Uterus (tissue), 3 donors: ENCODE measurements at regions not wholly inside any gene's neighbourhood (a gene's known extent, or its start where the extent isn't known, plus 50 kb on each side); places are given as distances from the start of the nearest gene placed in this dataset.

ENCODE experiments used
- DNase-seq, 2 donors: peaks; one replicate each; pipeline ENCODE4 v3.0.0-alpha.2; 2019 to 2020
- H3K27ac ChIP-seq, 2 donors: fragments of 200-600 bp; sonication (generic); 1 replicate in 1 of 2; 2 replicates in 1 of 2; pipeline ENCODE4 v1.5.1; 2016 to 2018
- H3K27me3 ChIP-seq, 2 donors: fragments of 200-600 bp; sonication (generic); one replicate each; pipeline ENCODE4 v1.5.1; 2018 to 2019; ENCODE audit warnings: control low read depth in 1 of 2
- H3K36me3 ChIP-seq, 2 donors: fragments of 200-600 bp; sonication (generic); one replicate each; pipeline ENCODE4 v1.5.1; 2019; ENCODE audit warnings: control low read depth in 1 of 2
- H3K4me1 ChIP-seq, 2 donors: fragments of 200-600 bp; sonication (generic); one replicate each; pipeline ENCODE4 v1.5.1; 2018 to 2019; ENCODE audit warnings: control low read depth in 1 of 2
- H3K4me3 ChIP-seq, 2 donors: fragments of 200-600 bp; sonication (generic); 1 replicate in 1 of 2; 2 replicates in 1 of 2; pipeline ENCODE4 v1.5.1; 2018 to 2019; ENCODE audit warnings: mild to moderate bottlenecking in 1 of 2
- H3K9me3 ChIP-seq, 2 donors: fragments of 200-600 bp; sonication (generic); one replicate each; pipeline ENCODE4 v1.5.1; 2019; ENCODE audit warnings: control low read depth in 1 of 2
- CTCF ChIP-seq, 4 experiments: fragments of 200-600 bp in 2 of 4; fragments of 450-650 bp in 2 of 4; sonication (generic) in 2 of 4; IDR thresholded peaks; one replicate each; pipeline ENCODE4 v1.5.1; 2016 to 2019; ENCODE audit warnings: antibody characterized with exemption in 4 of 4, mild to moderate bottlenecking in 2 of 4, moderate library complexity in 1 of 4
- POLR2A ChIP-seq, 2 donors: fragments of 450-650 bp; IDR thresholded peaks; one replicate each; pipeline ENCODE4 v1.6.1; 2016; ENCODE audit warnings: antibody characterized with exemption in 2 of 2, mild to moderate bottlenecking in 1 of 2, moderate library complexity in 1 of 2
- intact Hi-C: fragments of 100-400 bp; cut with DNase I; formaldehyde crosslinking; loops from one replicate; pipeline ENCODE4 v1.15.1; 2023; ENCODE audit warnings: low total_unique reads
- donor health status: DM: yes; HTN: yes; CAD: no.

DNA sequence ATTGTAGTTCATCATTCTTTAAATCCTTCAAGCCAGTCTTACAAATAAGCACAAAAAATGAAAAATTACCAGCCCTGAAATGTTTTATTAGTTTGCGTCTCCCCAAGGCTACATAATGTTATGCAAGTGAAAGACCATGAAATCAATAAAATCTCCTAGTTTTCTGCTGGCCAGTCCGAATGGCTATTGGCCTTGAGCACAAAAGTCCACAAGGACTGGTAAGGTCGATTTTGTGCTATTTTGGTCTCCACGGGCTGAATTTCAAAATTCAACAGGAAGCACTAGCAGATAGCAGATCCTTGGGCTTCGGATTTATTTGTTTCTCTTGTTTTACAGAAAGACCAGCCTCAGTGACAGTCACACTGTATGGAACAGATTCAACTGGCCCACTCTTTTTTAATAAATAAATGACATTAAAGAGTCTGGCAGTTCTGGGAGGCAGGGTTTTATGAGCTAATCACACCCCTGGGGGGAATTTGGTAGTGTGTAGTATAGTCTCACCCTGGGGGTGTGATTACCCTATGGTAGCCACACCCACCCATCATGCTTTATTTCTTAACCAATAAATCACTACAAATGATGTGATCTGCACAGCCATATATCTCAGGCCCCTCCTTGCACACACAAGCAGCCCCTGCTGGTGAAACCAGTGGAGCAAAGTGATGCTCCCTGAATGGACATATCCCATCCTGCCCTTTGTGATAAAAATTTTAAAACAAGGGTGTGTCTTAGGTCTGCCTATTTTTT, 51.1 kb upstream of the TMEM33 start:
- H3K27ac ChIP-seq: no peak overlapping the region
- H3K4me3 ChIP-seq: no peak overlapping the region
- H3K4me1 ChIP-seq: peaks cover 0 to 15% of the 10 kb centered on the region in 2 donors
- TF ChIP-seq POLR2A (IDR thresholded peaks at IDR 0.05) (no peak), CTCF (IDR thresholded peaks at IDR 0.05) (no peak)
- no peak for DNase-seq
- H3K36me3 ChIP-seq: no peaks in the 10 kb centered on the region
- H3K27me3 ChIP-seq: peaks cover 10 to 26% of the 10 kb centered on the region in 2 donors
- no peaks in the 10 kb centered on the region for H3K9me3 ChIP-seq
- intact Hi-C loops: no loop called here

DNA sequence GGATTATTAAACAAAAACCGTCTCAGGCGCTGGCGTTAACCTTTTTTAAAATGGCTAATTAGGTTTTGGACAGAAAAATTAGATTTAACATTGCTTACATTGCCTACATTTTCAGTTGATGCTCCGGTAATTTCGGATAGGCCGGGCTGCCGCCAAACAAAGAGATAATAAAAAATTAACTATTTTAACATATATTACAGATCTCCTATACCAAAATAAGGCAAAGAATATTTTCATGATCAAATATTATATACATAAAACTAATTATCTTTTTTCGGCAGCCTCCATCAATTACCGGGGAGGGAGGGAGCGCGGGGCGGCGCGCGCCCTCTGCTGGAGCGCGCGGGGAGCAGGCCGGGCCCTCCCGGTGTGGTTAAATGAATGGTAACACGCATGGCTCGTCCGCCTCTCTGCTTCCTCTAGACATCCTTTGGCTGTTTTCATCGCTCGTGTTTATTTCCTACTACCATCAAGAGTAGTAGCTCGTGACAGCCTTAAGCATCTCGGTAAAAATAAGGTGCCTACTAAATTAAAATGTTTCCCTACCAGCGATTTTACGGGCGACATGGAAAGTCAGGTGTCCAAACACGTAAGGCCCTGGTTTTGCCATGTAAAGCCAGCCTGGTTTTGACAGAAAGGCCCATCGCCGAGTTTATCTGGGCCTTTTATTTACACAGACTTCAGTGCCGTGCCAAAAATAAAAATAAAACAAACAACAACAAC, 52.4 kb upstream of the TMEM33 start:
- Histone ChIP-seq H3K36me3 (no peaks in the 10 kb centered on the region), H3K4me3 (peak overlapping the region; percentile 14 to 31), H3K27me3 (peaks cover 10 to 39% of the 10 kb centered on the region in 2 donors), H3K27ac (no peak overlapping the region), H3K4me1 (peaks cover 0 to 15% of the 10 kb centered on the region in 2 donors), H3K9me3 (no peaks in the 10 kb centered on the region)
- intact Hi-C loops: no loop called here
- no peak for DNase-seq
- TF ChIP-seq POLR2A (IDR thresholded peaks at IDR 0.05): no peak
- peak; percentile 43 to 86 (median 70) for TF ChIP-seq CTCF (IDR thresholded peaks at IDR 0.05)

DNA sequence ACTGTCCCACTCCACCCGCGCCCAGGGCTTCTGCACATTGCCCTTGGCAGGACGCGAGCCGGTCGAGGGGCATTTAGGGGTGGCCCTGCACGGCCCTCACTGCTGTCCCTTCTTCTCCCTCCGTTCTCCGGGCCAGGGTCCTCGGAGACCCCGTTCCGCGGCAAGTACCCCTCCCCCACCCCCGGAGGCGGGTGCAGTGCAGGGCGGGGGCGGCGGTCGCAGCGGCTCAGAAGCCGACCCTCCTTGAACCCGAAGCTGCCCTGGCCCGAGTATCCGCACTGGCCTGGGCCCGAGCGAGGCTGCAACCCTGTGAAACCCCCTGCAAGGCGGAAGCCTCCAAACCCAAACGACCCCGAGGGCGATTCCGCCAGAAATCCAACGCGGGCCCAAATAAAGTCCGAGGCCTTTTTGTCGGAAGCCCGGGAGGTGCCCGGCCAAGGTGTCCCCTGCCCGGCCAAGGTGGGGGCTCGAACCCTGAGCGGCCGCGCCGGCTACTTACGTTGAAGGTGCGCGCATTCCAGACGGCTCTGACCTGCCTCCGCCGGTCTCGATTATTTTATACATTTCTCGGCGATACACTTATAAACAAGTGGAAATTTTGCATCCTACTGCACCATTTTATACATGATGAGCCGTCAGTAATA, 53.1 kb upstream of the TMEM33 start:
- Histone ChIP-seq H3K27ac (no peak overlapping the region), H3K4me3 (peak overlapping the region; percentile 14 to 31), H3K27me3 (peaks cover 10 to 40% of the 10 kb centered on the region in 2 donors), H3K36me3 (no peaks in the 10 kb centered on the region), H3K4me1 (peaks cover 0 to 15% of the 10 kb centered on the region in 2 donors), H3K9me3 (no peaks in the 10 kb centered on the region)
- TF ChIP-seq POLR2A (IDR thresholded peaks at IDR 0.05): no peak
- no peak for TF ChIP-seq CTCF (IDR thresholded peaks at IDR 0.05)
- DNase-seq: no peak
- intact Hi-C loops: no loop called here

DNA sequence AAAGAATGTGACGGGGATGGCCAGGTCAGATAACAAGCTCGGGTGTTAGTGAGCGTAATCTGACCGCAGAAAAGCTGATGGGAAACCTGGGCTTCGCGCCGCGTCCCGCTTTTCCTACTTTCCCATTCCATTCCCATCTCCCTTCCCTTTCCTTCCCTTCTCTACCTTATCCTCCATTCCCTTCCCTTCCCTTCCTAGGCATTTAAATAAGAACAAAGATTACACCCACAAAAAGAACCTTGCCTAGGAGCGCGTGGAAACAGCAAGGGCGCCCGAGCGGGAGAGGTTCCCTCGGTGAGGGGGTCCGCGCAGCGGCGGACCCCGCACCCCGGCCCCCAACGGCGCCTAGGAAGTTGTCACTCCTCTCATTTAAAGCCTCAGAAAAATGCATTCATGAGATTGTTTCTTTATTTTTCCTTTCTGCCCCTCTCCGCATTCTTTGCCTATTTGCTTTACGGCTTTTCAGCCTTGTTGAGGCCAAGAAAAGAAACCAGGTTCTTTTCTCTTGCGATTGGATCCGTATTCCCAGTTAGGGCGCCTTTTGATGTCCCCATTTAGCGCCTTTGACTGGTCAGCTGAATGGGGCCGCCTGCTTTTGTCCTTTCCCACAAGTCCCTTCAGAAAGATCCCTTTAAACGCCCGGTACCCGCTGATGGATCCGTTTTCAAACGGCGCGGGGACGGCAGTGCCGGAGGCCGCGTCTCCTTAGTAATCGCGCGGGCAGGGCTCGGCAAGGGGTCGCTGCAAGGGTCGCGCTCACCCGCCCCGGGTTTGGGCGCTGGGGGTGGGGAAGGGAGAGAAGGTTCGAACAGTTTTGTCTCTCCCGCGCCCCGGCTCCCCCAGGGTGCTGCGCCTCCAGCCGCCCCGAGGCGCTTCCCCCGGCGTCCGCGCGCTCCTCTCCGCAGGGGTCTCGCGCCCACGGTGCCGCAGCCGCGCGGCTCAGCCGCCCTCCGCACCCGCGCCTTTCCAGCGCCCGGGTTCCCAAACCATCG, 54.1 kb upstream of the TMEM33 start:
- peak overlapping the region in 1 of 2 donors; percentile 31 for H3K4me3 ChIP-seq
- H3K9me3 ChIP-seq: no peaks in the 10 kb centered on the region
- H3K36me3 ChIP-seq: no peaks in the 10 kb centered on the region
- TF ChIP-seq CTCF (IDR thresholded peaks at IDR 0.05): no peak
- TF ChIP-seq POLR2A (IDR thresholded peaks at IDR 0.05): no peak
- no peak for DNase-seq
- H3K27ac ChIP-seq: no peak overlapping the region
- H3K27me3 ChIP-seq: peaks cover 10 to 40% of the 10 kb centered on the region in 2 donors
- intact Hi-C loops: no loop called here
- H3K4me1 ChIP-seq: peaks cover 0 to 15% of the 10 kb centered on the region in 2 donors
